ENCODE measurements at regions not wholly inside any gene's neighbourhood (a gene's known extent, or its start where the extent isn't known, plus 50 kb on each side); places are given as distances from the start of the nearest gene placed in this dataset.

DNA sequence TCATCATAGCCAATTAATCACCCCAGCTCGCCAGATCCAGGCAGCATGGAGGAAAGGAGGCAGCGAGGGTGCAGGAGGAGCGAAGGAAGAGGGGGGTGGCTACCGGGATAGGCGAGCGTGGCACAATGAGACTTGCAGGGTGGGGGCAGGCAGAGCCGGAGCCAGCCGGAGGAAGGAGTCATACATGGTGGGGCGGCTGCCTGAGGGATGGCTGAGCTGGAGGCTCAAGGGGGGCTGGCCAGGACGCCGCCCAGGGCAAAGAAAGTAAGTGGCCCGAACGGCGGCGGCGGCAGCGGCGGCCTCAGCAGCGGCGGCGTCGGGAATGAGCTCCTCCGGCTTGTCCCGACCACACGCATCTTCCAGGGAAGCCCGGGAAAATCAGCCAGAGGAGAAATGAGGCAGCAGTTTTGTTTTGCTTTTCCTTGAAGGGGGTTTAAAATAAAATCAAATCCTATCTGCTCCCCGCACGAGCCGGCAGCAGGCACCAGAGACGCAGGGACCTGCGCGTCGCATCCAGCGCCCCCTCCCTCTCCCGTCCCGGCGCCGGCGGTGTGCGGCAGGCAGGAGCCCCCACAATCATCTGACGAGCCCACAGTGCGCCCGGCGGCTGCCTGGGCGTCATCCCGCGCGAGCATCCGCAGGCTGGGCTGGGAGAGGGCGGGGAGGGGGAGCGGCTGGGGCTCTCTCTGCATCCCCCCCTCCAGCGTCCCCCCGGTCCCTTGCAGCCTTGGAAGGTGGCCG lies 263.6 kb downstream of the CTTN start:
- DNase-seq = no peak

DNA sequence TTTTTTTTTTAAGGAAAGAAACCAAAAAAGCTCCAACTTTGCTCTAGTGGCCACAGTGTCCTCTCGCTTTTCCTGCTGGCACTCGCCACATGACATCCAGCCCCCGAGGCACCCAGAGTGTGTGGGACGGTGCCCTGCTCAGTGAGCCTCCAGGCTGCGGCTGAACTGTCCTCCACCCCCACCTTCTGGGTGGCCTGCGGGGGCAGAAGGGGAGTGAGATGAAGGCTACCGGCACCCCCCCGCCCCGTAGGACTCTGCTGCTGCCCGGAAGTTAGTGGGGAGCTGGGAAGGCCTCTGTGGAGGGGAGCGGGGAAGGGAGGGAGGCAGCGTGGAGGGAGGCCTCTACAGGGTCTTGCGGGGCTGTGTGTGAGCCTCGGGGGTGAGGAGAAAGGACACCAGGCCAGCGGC lies 264.4 kb downstream of the CTTN start:
- no peak for DNase-seq

DNA sequence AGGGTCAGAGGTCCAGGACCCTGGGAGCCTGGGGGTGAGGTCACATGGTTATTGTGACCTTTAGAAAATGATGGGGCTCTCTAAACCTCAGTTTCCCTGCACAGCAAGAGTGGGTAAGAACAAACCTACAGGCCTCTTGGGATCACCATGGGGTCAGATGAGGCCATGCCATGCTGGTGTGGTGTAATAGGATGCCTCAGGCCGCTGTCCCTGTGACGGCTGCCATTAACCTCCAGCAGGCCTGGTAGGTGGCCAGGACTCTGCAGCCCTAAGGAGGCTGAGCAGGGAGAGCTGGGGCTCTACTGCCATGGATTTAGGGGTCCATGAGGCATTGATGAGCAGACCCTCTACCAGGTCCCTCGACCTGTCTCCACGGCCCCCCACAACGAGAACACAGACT lies 265.5 kb downstream of the CTTN start:
- no peak for DNase-seq

DNA sequence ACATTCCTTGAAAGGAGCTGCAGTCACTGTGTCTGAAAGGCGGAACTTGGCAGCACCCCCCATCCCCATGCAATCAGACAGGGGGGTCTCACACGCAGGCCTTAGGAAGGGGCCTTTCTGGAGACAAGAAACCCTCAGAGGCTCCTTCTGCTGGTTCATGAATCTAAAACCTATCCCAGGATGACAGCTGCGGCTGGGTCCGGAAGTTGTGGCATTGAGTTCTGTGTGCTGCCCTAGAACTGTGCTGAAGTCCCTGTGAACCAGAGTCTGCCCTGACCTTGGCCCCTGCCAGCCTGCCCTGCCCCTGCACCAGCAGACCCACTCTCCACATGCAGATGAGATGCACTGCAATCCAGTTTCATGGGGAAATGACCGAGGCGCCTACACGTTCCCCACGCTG lies 268.0 kb downstream of the CTTN start:
- DNase-seq = no peak

DNA sequence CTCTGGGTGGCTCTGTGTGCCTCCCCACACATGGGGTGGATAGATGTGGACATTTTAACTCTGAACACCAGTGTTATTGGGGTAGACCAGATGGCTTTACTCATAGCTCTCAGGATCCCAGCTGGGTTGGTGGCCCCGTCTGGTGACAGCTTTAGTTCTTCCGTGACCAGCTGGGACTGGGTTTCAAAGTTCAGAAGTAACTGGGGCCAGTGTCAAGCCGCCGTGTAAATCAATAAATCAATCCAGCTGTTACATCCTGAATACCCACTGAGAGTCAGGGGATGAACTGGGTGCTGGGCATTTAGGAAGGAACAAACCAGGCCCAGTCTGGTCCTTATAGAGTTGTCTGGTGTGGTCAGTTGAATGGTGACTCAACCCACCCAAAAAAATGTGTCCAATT lies 269.4 kb downstream of the CTTN start:
- no peak for DNase-seq

DNA sequence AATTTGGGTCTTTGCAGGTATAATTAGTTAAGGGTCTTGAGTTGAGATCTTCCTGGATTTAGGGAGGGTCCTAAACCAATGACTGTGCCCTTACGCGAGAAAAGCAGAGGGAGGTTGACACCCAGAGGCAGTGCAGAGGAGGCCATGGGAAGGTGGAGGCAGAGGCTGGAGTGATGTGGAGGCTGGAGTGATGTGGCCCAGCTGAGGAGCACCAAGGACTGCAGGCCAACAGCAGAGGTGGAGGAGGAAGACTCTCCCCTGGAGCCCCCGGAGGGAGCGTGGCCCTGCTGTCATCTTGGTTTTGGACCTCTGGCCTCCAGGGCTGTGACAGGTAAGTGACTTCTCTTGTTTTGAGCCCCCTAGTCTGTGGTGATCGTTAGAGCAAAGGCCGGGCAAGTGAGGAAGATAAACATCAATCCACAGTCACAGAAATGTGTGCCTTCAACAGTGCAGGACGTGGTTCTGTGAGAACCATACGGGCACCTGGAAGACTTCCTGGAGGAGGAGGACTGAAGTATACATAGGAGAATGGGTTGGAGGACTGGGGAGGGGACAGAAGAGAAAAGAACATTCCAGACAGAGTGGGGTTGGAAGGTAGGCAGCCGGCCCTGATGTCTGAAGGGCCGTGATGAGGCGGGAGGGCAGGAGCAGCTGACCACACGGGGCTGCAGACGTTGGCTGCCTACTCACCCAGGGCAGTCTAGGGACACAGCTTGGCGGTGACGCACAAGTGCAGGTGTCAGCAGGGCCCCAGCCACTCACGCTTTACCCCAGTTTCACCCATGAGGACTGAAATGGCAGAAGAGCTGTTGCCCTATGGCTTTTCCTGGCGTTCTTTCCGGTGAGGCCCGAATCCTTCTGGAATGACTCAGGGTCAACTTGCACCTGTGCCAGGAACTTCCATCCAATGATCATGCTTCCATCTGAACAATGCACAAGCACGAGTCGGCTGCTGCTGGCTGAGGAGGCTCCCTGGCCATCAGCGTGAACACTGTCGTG lies 270.2 kb downstream of the CTTN start:
- no peak for DNase-seq

DNA sequence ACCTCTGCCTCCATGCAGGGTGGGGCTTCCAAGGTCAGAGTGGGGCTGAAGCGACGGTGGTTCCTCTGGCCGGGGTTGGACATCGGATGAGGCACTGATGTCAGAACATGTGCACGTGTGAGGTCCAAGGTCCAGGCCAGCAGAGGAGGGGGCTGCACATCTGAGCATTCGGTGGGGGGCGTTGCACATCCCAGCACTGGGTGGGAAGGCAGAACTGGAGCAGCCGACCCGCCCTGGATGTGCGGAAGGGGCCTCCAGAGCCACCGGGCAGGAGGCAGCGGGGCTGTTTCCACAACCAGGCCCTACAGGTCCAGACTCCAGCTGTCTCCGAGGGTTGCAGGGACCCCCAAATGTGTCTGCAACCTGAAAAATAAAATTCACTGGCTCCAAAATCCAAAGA lies 271.0 kb downstream of the CTTN start:
- DNase-seq = no peak

DNA sequence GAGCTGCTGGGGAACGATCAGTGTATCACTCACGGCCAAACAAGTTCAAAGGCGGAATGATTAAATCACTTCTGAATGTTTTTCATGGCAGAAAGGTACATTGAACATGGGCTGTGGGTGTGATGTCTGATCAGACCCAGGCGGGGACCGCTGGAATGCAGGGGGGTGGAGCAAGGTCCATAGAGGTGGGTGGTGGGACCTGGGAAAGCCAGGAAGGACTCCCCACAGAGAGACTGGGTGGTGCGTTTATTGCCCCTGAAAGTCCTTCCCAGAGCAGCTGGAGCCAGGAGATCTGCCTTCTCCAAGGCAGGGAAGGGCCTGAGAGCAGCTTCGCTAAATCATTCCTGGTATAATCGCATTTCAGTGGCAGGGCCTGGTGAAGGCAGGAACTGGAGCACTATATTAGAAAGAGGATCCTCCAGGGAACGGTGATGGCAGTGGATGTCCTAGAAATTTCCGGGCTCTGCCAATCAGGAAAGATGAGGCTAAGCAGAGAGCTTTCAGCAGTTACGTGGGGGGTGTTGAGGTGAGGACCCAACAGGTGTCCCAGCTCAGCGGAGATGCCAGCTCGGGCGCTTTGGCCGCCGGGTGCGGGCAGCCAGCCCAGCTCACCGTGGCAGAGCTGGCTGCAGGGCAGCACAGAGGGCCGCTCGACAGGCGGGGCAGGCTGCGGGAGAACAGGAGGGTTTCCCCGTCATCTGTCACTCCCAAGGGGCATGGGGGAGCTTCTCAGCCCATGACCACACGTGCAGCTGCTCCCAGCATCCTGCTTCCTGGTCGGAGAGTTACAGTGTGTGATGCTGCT lies 271.7 kb downstream of the CTTN start:
- DNase-seq = no peak

DNA sequence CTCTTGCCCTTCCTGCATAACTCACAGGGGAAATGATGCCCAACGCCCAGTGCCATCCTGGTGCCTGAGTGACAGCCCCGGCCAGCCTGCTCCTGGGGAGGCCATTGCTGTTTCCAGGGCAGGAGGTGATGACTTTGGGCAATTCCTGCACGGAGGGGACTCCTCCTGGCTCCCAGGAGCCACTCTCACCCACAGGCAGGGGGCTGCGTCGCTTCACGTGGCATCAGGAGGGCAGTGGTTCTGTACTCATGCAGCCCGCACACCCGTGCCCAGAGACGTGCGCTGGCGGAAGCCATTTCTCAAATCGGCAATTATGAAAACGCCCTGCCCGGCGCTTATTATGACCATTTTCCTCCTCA lies 272.3 kb downstream of the CTTN start:
- DNase-seq = no peak

DNA sequence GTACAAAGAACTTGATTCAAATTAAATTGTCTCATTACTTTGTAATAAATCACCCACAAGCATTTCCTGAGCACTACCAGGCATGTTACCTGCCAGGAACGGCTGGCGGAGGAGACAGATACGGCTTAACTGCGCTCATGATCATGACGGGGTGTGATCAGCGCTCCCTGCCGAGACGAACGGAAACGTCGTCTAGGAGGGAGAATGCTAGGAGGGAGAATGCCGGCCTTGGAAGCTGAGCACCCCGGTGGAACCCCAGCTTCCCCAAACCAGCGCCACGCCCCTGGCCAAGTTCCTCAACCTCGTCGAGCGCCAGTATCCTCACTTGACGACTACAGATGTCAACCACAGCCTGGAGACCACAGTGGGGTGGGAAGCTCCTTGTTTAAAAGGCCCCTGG lies 272.8 kb downstream of the CTTN start:
- DNase-seq = peak; percentile 40

DNA sequence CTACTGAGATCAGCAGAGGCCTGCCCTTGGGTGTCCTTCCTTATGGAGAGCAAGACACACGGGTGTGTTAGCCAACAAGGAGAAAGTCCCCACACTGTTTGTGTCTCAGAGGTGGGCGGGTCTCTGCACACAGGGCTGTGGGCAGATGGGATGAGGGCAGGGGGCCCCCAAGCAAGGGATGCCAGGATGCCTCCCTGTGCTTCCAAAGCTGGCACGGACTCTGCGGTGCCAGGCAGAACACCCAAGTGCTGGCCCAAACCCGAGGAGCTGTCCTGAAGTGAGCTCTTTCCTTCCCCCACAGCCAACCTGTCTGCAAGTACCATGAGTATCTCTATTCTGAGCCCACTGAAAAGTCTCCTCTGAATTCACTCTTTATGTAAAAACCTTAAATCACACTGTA lies 273.3 kb downstream of the CTTN start:
- DNase-seq = no peak

DNA sequence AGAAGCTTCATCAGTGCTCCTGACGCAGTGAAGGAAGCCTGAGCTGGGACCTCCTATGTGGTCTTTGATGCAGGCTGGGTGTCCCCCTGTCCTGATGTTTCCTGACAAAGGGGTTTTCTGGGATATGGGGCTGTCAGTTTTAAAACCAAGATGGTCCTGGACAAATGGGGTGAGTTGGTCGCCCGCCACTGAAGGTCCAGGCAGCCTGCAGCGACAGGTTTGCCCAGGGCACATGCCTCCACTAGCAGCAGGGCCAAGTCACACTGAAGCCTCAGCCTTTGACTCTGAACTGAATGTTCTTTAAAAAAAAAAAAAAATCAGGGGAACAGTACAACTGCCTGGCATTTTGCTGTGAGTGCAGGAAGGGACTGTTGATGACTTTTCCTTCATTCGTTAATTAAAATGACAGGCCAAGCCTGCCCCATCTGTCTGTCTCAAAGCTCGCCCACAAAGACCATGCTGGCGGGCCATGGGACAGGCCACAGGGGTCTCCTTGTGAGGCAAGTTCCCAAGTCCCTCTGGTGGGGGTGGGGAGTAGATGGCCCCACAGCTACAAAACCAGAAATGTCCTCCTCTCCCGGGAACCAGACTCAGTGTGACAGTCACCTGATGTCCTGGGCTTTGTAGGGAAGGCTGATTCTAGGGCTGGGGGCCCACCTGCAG lies 274.8 kb downstream of the CTTN start:
- no peak for DNase-seq

DNA sequence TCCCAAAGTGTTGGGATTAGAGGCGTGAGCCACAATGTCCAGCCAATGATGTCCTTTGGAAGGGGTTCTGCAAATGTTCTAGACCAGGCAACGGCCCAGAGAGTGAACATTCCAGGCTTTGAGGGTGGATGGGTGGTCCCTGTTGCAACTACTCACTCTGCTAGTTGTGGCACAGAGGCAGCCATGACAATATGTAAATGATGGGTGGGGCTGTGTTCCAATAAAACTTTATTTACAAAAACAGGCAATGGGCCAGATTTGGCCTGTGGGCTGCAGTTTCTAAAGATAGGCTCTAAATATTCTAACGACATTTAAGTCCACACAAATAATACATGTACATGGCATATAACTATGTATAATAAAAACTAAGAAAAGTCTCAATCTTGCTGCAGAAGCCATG lies 276.3 kb downstream of the CTTN start:
- DNase-seq = no peak

DNA sequence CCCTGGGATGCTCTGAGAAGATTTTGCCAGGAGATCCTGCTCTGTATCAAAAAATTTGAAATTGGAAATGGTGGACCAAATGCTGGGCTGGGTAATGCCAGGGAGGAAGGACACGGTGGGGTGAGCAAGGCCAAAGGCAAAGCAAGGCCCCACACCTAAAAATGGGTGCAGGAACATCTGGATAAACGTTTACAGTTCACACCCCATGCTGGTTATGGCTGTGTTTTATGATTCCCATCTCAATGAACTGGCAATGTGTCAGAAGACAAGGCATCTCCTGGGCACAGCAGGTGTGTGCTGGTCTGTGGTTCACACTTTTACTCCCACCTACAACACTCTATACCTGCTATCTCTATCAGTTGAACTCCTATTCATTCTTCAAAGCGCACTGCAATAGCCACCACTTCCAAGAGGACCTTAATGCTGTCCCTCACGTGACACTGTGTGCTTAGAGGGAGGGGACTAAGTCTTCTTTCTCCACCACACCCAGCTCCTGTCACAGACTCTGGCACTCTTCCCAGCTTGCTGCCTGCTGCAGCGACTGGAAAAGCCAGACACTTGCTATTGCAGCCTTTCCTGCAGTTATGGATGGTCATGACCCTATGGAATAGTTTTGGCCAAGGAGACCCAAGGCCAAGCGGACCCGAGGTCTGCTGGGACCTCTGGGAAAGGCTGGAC lies 277.5 kb downstream of the CTTN start:
- DNase-seq = peak; percentile 67

DNA sequence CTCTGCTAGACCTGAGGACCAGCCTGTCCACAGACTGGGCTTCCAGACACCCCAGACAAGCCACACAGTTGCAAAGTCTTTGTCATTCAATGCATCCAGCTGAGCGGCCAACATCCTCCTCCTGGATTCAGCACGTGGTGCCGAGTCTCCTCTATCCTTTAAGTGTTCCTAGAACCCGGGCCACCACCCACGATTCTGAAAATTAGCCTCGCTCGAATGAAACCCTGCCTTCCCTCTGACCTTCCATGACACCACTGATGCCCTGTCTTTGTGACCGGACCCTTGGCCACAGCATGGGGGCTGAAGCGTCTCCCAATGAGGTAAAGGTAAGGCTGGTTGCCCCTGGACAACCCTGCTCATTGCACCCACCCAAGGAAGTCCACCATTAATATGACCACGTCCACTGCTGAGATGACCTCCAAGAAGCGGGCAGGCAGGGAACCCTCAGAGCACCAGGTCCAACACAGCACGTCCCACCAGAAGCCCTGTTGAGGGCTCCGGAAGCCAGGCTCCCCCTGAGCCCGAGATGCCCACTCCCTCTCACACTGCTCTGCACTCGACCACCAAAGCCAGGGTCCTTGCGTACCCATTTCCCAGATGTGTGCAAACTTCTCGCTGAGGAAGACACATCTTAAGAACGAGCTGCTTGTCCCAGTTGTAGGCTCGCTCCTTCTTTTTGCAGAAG lies 279.0 kb downstream of the CTTN start:
- DNase-seq = no peak

DNA sequence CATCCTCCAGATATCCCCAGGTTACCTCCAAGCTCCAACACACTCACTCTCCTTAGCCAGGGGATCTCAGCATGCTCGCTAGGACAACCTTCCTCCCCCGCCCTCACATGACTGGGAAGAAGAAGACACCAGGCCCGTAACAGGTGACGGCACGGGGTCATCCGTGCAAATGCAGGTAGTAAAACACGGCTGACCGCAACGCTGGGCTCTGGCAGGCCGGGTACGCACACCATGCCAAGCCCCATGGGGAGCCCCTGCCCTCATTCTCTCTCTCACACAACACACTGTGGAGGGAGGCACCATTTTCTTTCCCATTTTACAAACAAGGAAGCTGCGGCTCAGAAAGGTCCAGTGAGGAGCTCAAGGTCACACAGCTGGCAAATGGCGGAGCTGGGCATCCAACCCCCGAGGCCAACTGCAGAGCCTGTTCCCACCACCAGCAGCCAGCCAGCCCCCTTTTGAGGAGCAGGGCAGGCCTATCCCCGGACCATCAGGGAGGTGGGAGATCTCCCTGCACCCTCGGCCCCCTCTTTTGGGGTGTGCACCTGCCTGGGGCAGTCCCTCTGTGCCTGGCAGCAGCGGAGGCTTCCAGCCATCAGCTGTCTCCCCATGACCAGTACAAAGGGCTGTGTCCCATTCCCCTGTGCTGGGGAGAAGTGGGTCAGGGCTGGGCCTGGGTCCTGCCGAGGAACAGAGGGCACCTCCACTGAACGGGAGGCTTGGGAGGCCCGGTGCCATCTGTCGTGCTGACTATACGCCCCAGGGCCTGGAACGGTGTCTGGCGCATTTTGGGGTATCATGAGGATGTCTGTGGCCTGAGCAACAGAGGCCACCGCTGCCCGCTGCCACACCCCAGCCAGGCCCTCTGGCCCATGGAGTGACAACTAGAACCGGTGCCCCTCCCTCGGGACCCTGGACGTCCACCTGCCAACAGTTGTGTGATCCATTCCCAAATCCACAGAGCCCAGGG lies 280.9 kb downstream of the CTTN start:
- no peak for DNase-seq

DNA sequence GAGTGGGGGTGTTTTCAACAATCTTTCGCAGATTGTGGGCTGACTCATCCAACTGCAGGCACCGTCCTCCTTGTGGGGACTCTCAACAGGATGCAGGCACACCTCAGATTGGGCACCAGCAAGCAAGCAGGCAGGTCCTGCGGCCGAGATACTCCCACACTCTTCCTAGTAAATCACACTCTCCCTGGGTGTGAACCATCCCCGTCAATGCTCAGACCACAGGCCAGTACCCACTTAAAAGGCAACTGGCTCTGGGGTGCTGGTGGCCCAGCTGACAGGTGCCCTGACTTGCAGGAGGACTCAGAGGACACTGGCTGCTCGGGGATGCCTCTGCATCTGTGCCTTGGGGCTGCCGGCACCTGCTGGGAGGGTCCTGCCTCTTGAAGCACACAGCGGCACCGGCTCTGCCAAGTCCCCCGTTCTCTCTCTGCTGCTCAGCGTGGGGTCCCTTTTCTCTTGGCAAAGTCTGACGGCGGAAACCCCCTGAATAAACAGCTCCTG lies 282.5 kb downstream of the CTTN start:
- DNase-seq = no peak

DNA sequence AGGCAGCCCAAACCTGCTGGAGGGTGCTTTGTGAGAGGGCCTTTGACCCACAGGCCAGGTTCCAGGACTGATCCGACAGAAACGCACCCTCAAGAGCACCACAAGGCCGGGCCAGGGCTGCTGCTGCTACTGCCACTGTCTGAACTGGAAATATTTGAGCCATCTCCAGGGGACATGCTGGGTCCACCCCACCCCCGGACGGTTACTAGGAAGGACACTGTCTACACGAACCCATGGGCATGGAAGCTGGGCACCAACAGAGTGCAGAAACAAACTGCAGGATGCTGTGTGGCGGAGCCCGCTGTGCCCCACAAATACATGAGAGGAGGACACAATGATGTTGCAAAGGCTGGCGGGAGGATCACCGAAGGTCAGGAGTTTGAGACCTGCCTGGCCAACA lies 283.7 kb downstream of the CTTN start:
- DNase-seq = no peak

DNA sequence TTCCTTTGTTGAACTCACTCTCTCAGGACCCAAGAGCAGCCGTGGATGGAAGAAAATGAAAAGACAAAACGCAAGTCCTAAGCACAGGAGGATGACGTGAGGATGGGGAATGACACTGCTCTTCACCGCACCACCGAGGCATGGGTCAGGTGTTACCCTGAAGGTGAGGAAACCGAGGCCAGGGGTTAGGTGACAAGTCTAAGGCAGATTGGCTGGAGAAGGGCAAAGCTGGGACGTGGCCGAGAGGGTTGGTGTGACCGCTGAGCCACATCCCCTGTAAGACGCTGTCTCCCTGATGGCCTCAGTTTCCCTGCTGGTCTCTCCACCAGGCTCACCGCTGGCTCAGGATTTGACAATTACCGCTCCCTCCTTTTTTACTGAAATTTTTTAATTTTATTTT lies 284.4 kb downstream of the CTTN start:
- no peak for DNase-seq

DNA sequence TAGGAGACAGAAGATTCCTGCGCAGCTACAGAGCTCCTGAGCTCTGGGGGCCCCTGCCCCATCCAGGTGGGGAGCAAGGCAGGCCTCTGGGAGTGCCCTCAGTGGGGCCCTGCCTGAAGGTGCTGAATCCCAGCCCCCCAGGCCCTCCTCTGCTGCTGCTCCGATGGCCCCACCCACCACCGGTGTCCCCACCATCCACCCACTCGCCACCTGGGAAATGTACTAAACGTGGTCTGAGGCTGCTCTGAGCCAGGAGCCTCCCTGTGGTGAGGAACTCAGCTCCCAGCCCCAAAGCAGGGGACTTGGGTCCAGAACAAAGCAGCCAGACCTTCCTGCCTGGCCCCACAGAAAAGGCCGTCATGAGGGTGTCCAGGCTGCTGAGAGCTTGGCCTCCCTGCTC lies 289.4 kb downstream of the CTTN start:
- DNase-seq = no peak

Data from COR-L47 (cell line).